GM21717 (cell line): ENCODE measurements at regions not wholly inside any gene's neighbourhood (a gene's known extent, or its start where the extent isn't known, plus 50 kb on each side); places are given as distances from the start of the nearest gene placed in this dataset.

Source experiments
- ATAC-seq: cut with Tn5 transposase; IDR thresholded peaks from one replicate; pipeline ENCODE4 v1.9.1; 2021; ENCODE audit warnings: mild to moderate bottlenecking, moderate library complexity; ENCODE audit not compliant: unreplicated experiment

GRCh38 chr4:123092586-123092985 is 170.2 kb upstream of the NUDT6 start:
- no peak for ATAC-seq

- no peak for ATAC-seq
These were observed 170.8 kb upstream of the NUDT6 start for GRCh38 chr4:123093236-123093635.

- ATAC-seq: no peak
These were observed 173.6 kb upstream of the NUDT6 start for GRCh38 chr4:123096038-123096437.

- peak; percentile 77 for ATAC-seq
These were observed 180.6 kb upstream of the NUDT6 start for GRCh38 chr4:123102897-123103471.

- no peak for ATAC-seq
These were observed 182.1 kb upstream of the NUDT6 start for GRCh38 chr4:123104310-123105025.

GRCh38 chr4:123105026-123105420 is 182.6 kb upstream of the NUDT6 start:
- ATAC-seq: no peak

GRCh38 chr4:123106747-123107146 is 184.3 kb upstream of the NUDT6 start:
- no peak for ATAC-seq

GRCh38 chr4:123107444-123108252 is 185.3 kb upstream of the NUDT6 start:
- ATAC-seq: no peak

GRCh38 chr4:123109139-123109538 is 186.7 kb upstream of the NUDT6 start:
- ATAC-seq: no peak

- no peak for ATAC-seq
These were observed 187.8 kb upstream of the NUDT6 start for GRCh38 chr4:123110147-123110546.

- no peak for ATAC-seq
These were observed 188.3 kb upstream of the NUDT6 start for GRCh38 chr4:123110685-123111084.

- ATAC-seq: no peak
These were observed 190.8 kb upstream of the NUDT6 start for GRCh38 chr4:123113155-123113554.

GRCh38 chr4:123114084-123114914 is 191.9 kb upstream of the NUDT6 start:
- ATAC-seq: no peak

- ATAC-seq: no peak
These were observed 192.7 kb upstream of the NUDT6 start for GRCh38 chr4:123114915-123115756.

GRCh38 chr4:123116412-123116811 is 194.0 kb upstream of the NUDT6 start:
- ATAC-seq: no peak

GRCh38 chr4:123120473-123120872 is 198.1 kb upstream of the NUDT6 start:
- no peak for ATAC-seq

GRCh38 chr4:123121241-123121907 is 199.0 kb upstream of the NUDT6 start:
- ATAC-seq: no peak

GRCh38 chr4:123125477-123125876 is 203.1 kb upstream of the NUDT6 start:
- ATAC-seq: no peak

- ATAC-seq: no peak
These were observed 204.8 kb upstream of the NUDT6 start for GRCh38 chr4:123127218-123127617.

- no peak for ATAC-seq
These were observed 205.5 kb upstream of the NUDT6 start for GRCh38 chr4:123127875-123128274.
